Hippocampal formation (tissue), 2 donors: ENCODE measurements at regions not wholly inside any gene's neighbourhood (a gene's known extent, or its start where the extent isn't known, plus 50 kb on each side); places are given as distances from the start of the nearest gene placed in this dataset.
"Not testable (repeated sequence)": the region's sequence is repeated elsewhere in the genome, so short reads cannot be mapped to it uniquely, and the experiment has no call there.

Source experiments
- DNase-seq, 2 donors: peaks; one replicate each; lab custom pipeline; 2025; lab: John Stamatoyannopoulos, UW

DNA sequence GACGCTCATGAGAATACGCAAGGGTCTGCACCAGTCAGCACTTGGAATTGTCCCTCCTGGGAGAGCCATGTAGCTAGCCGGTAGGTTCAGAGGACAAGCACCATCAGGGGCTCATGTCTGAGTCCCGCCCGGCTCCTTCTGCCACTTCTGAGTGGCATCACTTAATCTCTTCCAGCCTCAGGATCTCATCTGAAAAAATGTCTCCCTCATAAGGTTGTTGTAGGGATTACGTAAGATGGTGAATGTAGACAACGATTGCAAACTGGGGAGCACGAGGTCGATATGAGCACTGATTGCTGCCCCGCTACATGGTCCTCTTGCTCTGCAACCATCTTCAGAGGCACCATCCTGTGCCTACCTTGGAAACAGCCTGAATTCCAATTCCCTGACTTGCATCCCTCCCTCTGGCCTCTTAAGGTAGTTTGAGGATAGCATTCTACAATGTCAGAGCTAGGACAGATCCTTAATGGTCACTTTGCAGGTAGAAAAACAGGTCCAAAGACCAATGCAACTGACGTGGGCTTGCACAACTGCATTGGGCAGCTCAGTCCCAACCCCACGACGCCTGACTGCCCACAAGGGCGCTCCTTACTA, 115.8 kb upstream of the TMEM45B start:
- no peak for DNase-seq

DNA sequence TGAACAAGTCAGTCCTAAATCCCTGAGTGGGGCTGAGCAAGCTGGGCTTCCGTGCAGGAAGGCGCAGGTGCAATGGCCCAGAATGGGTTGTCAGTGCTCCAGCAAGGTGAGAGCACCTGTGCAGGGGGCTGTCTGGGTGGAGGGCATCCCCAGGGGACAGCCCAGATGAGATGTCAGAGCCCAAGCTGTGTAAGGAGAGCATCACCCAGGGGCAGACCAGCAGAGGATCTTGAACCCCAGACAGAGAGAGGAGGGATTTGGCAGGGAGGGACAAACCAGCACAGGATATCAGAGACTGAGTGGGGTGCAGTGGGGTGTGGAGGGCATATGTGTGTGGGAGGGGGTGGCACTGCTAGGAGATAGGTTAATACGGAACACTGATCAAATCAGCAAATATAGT, 114.9 kb upstream of the TMEM45B start:
- DNase-seq = no peak

GRCh38 chr11:129701706-129702105, 113.9 kb upstream of the TMEM45B start:
- DNase-seq = no peak

- no peak for DNase-seq
Observed at GRCh38 chr11:129702410-129703398, 112.9 kb upstream of the TMEM45B start.

GRCh38 chr11:129703846-129704245, 111.8 kb upstream of the TMEM45B start:
- no peak for DNase-seq

DNA sequence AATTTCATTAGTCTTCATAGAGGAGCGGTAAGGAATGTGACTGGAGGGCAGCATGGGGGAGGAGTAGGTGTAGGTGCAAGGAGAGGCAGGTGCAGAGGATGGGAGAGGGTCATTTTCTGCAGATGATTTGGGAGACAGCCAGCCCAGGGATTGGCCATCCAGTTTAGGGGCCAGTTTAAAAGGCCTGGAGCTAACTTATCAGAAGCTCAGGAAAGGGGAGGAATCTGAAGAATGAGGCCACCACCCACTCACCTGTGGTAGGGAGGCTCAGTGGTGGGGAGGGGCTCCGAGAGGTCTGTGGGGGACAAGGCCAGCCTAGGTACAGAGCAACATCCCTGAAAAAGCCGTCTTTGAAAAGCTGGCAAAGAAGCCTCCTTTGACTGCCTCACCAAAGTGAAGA, 110.8 kb upstream of the TMEM45B start:
- no peak for DNase-seq

GRCh38 chr11:129705341-129705740, 110.3 kb upstream of the TMEM45B start:
- no peak for DNase-seq

- DNase-seq = no peak
Observed at GRCh38 chr11:129705933-129706332, 109.7 kb upstream of the TMEM45B start.

GRCh38 chr11:129709801-129710398, 105.7 kb upstream of the TMEM45B start:
- DNase-seq = no peak

DNA sequence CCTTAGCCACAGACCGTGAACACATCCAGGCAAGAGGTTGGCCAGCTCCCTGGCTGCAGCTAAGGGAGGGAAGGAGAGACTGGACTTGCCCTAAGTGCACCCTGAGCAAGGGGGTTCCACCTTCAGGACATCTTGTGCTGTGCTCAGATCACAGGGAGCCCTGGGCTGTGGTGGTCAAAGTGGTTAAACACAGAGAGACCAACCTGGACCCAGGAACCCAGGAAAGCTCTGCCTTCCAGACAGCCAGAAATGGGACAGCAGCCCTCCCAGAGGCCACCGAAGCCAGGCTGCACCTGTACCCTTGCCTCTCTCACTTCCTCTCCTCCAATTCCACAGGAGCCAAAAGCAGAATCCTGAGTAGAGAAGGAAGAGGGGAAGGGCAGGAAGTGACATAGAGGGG, 105.2 kb upstream of the TMEM45B start:
- DNase-seq = no peak

GRCh38 chr11:129711760-129712159, 103.9 kb upstream of the TMEM45B start:
- no peak for DNase-seq

- not testable (repeated sequence) for DNase-seq
Observed at GRCh38 chr11:129712486-129713240, 103.0 kb upstream of the TMEM45B start.

GRCh38 chr11:129719037-129719436, 96.6 kb upstream of the TMEM45B start:
- DNase-seq = no peak

DNA sequence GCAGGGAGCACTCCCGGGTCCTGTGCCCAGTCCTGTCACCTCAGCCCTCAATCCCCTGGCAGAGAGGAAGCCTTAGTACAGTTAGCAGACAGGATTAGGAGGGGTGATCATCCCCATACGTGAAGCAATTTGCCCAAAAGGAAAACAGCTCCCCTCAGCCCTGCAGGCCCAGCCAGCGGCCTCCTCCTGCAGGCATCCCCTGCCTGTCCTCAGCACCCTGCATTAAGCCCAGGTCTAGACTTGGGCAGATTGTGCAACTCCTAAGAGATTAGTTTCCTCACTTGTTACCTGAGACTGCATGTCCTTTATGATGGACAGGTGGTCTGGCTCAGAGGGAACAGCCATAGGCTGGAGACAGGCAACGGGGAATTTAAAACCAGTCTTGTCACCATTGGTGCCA, 95.5 kb upstream of the TMEM45B start:
- no peak for DNase-seq

DNA sequence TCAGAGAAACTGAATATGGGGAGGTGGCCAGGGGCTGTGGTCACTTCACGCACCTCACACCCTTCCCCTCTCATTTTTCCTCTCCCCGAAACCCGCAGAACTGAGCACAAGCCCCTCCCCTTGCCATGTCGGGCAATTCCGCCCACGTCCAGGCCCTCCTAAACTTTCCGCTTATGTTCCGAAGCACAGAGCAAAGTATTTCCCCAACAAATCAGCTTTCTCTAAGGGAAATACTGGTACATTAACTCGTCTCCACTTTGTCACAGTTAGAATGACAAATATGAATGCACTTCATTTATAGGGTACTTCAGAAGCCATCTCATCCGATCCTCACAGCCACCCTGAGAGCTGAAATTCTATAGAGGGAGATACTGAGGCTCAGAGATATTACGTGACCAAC, 94.7 kb upstream of the TMEM45B start:
- no peak for DNase-seq

DNA sequence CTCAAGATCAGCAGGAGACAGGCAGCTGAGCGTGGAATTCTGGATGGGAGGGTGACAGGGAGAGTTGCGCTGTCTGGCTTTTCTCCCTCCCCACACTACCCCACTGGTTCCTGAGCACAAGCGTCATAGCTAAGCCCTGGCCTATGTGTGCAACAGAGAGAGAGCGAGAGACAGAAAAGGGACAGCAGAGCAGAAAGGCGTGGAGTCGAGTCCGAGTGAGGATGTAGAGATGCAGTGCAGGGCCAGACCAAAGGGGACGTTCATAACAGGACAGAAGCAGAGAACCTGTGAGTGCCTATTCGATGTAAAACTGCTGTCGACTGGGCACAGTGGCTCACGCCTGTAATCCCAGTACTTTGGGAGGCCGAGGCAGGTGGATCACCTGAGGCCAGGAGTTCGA, 94.0 kb upstream of the TMEM45B start:
- no peak for DNase-seq

- DNase-seq = no peak
Observed at GRCh38 chr11:129722529-129722928, 93.1 kb upstream of the TMEM45B start.

- no peak for DNase-seq
Observed at GRCh38 chr11:129723146-129723760, 92.4 kb upstream of the TMEM45B start.

- DNase-seq = no peak
Observed at GRCh38 chr11:129723761-129724162, 91.9 kb upstream of the TMEM45B start.

DNA sequence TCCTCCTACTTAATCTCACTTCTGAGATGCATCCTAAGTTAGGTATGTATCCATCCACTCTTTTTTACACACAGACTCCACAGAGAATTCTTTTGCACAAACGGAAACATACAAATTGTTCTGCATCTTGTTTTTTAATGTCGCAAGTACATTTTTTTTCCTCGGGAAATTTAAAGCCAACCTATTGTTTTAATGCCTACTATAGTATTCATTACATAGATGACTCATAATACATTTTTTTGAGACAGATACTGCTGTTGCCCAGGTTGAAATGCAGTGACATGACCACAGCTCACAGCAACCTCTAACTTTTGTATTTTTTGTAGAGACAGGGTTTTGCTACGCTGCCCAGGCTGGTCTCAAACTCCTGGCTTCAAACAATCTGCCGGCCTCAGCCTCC, 90.8 kb upstream of the TMEM45B start:
- no peak for DNase-seq

GRCh38 chr11:129726179-129726578, 89.5 kb upstream of the TMEM45B start:
- DNase-seq = no peak

- DNase-seq = no peak
Observed at GRCh38 chr11:129728581-129728980, 87.1 kb upstream of the TMEM45B start.
